Endothelial cell of umbilical vein (primary cell): ENCODE measurements at regions not wholly inside any gene's neighbourhood (a gene's known extent, or its start where the extent isn't known, plus 50 kb on each side); places are given as distances from the start of the nearest gene placed in this dataset.
A peak's percentile ranks its signal among the peaks of the same experiment; 100 is the strongest.

Experiments
- BruUV-seq: library from RNA; stranded (reverse); fragments of 400-500 nt; replicated peaks from 2 replicates; lab custom pipeline; 2021; lab: Mats Ljungman, UMichigan
- CTCF ChIA-PET: fragments of 300-600, 350-600 bp; sonication (Branson Sonifier 250); formaldehyde crosslinking; loops from one replicate; lab custom pipeline; 2021; ENCODE audit warnings: antibody characterized with exemption, inconsistent platforms; lab: Charles Lee
- POLR2A ChIA-PET: fragments of 300-600, 350-600 bp; sonication (Branson Sonifier 250); formaldehyde crosslinking; loops from one replicate; lab custom pipeline; 2021; ENCODE audit warnings: antibody characterized with exemption, inconsistent platforms; lab: Charles Lee
- DNase-seq: peaks from one replicate; pipeline ENCODE4 v3.0.0-alpha.2; 2011; ENCODE audit warnings: low read depth, low spot score
- FAIRE-seq: peaks from 2 replicates; lab custom pipeline; 2011; peaks lifted over from hg19 to GRCh38; lab: Jason Lieb, UNC
- H2AFZ ChIP-seq: 2 replicates; pipeline ENCODE4 v1.6.0; 2012; ENCODE audit warnings: low read depth, low read length, control low read depth, inconsistent platforms
- H3K27ac ChIP-seq: 2 replicates; pipeline ENCODE4 v1.5.1; 2011; ENCODE audit warnings: low read depth, mild to moderate bottlenecking, control low read depth, low read length, moderate library complexity; ENCODE audit not compliant: insufficient read depth
- H3K27me3 ChIP-seq, 2 experiments: 2 replicates each; pipeline versions ENCODE4 v1.6.0 to v1.6.1; 2011; ENCODE audit warnings: low read length in 2 of 2, mixed read lengths in 1 of 2; ENCODE audit not compliant: control insufficient read depth in 2 of 2, insufficient read depth in 2 of 2
- H3K36me3 ChIP-seq, 2 experiments: 2 replicates in 1 of 2; 3 replicates in 1 of 2; pipeline ENCODE4 v1.5.1; 2011; ENCODE audit warnings: low read length in 2 of 2, mild to moderate bottlenecking in 1 of 2, moderate library complexity in 1 of 2; ENCODE audit not compliant: control insufficient read depth in 2 of 2, insufficient read depth in 2 of 2; ENCODE audit errors: extremely low read depth in 1 of 2
- H3K4me1 ChIP-seq: 3 replicates; pipeline ENCODE4 v1.5.1; 2011; ENCODE audit warnings: mild to moderate bottlenecking, low read length; ENCODE audit not compliant: control insufficient read depth, insufficient read depth; ENCODE audit errors: extremely low read depth
- H3K4me2 ChIP-seq: 2 replicates; pipeline ENCODE4 v1.6.1; 2011; ENCODE audit warnings: low read length, control low read depth, mixed read lengths; ENCODE audit not compliant: insufficient read depth
- H3K4me3 ChIP-seq, 3 experiments: fragments of 200-600 bp in 1 of 3; sonication (generic), shearing (Covaris generic) in 1 of 3; replicated peaks in 1 of 3; 2 replicates each; pipeline ENCODE4 v1.5.1; 2011 to 2016; ENCODE audit warnings: control low read depth in 3 of 3, low read length in 3 of 3, mild to moderate bottlenecking in 2 of 3, inconsistent platforms in 1 of 3, low read depth in 1 of 3, moderate library complexity in 1 of 3; ENCODE audit not compliant: insufficient read depth in 1 of 3
- H3K79me2 ChIP-seq: 2 replicates; pipeline ENCODE4 v1.6.0; 2012; ENCODE audit warnings: low read length, inconsistent platforms; ENCODE audit not compliant: control insufficient read depth, insufficient read depth
- H3K9ac ChIP-seq: replicated peaks from 2 replicates; pipeline ENCODE3; 2011; ENCODE audit warnings: low read length, control low read depth; ENCODE audit not compliant: insufficient read depth; ENCODE audit errors: extremely low read depth
- H3K9me1 ChIP-seq: replicated peaks from 3 replicates; pipeline ENCODE4 v1.6.0; 2011; ENCODE audit warnings: mild to moderate bottlenecking, low read length; ENCODE audit not compliant: control insufficient read depth, insufficient read depth; ENCODE audit errors: extremely low read depth
- H3K9me3 ChIP-seq: replicated peaks from 2 replicates; pipeline ENCODE4 v1.5.1; 2012; ENCODE audit warnings: low read length, inconsistent platforms; ENCODE audit not compliant: control insufficient read depth, insufficient read depth
- H4K20me1 ChIP-seq: replicated peaks from 2 replicates; pipeline ENCODE3; 2011; ENCODE audit warnings: mild to moderate bottlenecking, low read length; ENCODE audit not compliant: control insufficient read depth, insufficient read depth; ENCODE audit errors: extremely low read depth
- CTCF ChIP-seq, 2 donors: IDR thresholded peaks; 1 replicate in 1 of 2; 2 replicates in 1 of 2; pipeline ENCODE4 v1.5.1; 2011; ENCODE audit warnings: low read length in 2 of 2, mild to moderate bottlenecking in 2 of 2, moderate library complexity in 2 of 2, control low read depth in 1 of 2, inconsistent platforms in 1 of 2, low read depth in 1 of 2; ENCODE audit not compliant: insufficient read depth in 1 of 2; ENCODE audit errors: extremely low read depth in 1 of 2
- GATA2 ChIP-seq: IDR thresholded peaks from 2 replicates; pipeline ENCODE4 v1.7.0; 2011; ENCODE audit warnings: low read depth, mild to moderate bottlenecking, moderate library complexity, mixed read lengths, low read length; ENCODE audit not compliant: insufficient read length, insufficient read depth
- dilution Hi-C: fragments of 300-500 bp; cut with MboI; formaldehyde crosslinking; loops from one replicate; pipeline ENCODE4 v1.15.0; 2019; ENCODE audit warnings: low sequenced_read_pairs; ENCODE audit not compliant: extremely low pct_ligation_motif_present
- intact Hi-C: fragments of 100-400 bp; cut with micrococcal nuclease; formaldehyde crosslinking; loops from one replicate; pipeline ENCODE4 v1.10.0; 2022

- peaks cover 11% of the 10 kb centered on the region for H3K4me1 ChIP-seq
- peak overlapping the region; percentile 6 for H2AFZ ChIP-seq
- TF ChIP-seq CTCF (IDR thresholded peaks at IDR 0.05; ENCODE audit: extremely low read depth in 1 of 2, insufficient read depth in 1 of 2, low read depth in 1 of 2, low read length in 2 of 2) (peak in 1 of 2 donors; percentile 22), GATA2 (no peak)
- no peak overlapping the region for H3K9ac ChIP-seq
- no TSS peak for BruUV-seq
- DNase-seq (no peak), FAIRE-seq (no peak)
- ChIA-PET CTCF (interaction anchor here (0.7 to 2.4 kb wide), 12 partner anchors 8 to 236 kb away, joined by 3 to 14 read pairs (median 3); partner anchors contain the start of gene GADD45A), POLR2A (no interaction called here)
- H3K27me3 ChIP-seq: no peaks in the 10 kb centered on the region
- dilution Hi-C loops: loop anchor here (25.0 kb wide), 1 partner anchor 238 kb away; no protein-coding TSS in a partner anchor
- H3K27ac ChIP-seq: no peak overlapping the region
- intact Hi-C loops: no loop called here
- no peaks in the 10 kb centered on the region for H3K9me3 ChIP-seq
- H3K4me3 ChIP-seq: no peak overlapping the region
- H4K20me1 ChIP-seq: no peaks in the 10 kb centered on the region
- peaks cover 2% of the 10 kb centered on the region for H3K9me1 ChIP-seq
- no peak overlapping the region for H3K4me2 ChIP-seq
- no peaks in the 10 kb centered on the region for H3K79me2 ChIP-seq
- H3K36me3 ChIP-seq: no peaks in the 10 kb centered on the region
Observed at GRCh38 chr1:67524143-67525052, 94.2 kb upstream of the SERBP1 start.
